Heart left ventricle (tissue), 16 donors: ENCODE measurements at regions not wholly inside any gene's neighbourhood (a gene's known extent, or its start where the extent isn't known, plus 50 kb on each side); places are given as distances from the start of the nearest gene placed in this dataset.

Experiments used
- ATAC-seq, 4 donors: fragments of 200-7000 bp; cut with Tn5 transposase; one replicate each; pipeline ENCODE4 v1.9.1; 2020 to 2022; ENCODE audit warnings: moderate library complexity in 4 of 4, mild to moderate bottlenecking in 3 of 4, moderate number of reproducible peaks in 1 of 4
- DNase-seq, 5 donors: peaks; one replicate each; pipeline ENCODE4 v3.0.0-alpha.2; 2020
- H3K27ac ChIP-seq, 12 donors: fragments of 200-600 bp; sonication (generic) in 4 of 12; one replicate each; pipeline versions ENCODE4 v1.5.0 to v1.8.0; 2016 to 2022; ENCODE audit warnings: mild to moderate bottlenecking in 2 of 12
- H3K27me3 ChIP-seq, 9 donors: fragments of 200-600 bp; sonication (generic) in 2 of 9; one replicate each; pipeline versions ENCODE4 v1.5.1 to v1.8.0; 2016 to 2022; ENCODE audit warnings: mild to moderate bottlenecking in 3 of 9
- H3K36me3 ChIP-seq, 9 donors: fragments of 200-600 bp; sonication (generic) in 2 of 9; one replicate each; pipeline versions ENCODE4 v1.5.0 to v1.8.0; 2018 to 2022; ENCODE audit warnings: mild to moderate bottlenecking in 2 of 9
- H3K4me1 ChIP-seq, 12 donors: fragments of 200-600 bp; sonication (generic) in 4 of 12; one replicate each; pipeline versions ENCODE4 v1.5.0 to v1.8.0; 2016 to 2022; ENCODE audit warnings: mild to moderate bottlenecking in 3 of 12
- H3K4me3 ChIP-seq, 12 donors: fragments of 200-600 bp; sonication (generic) in 4 of 12; one replicate each; pipeline versions ENCODE4 v1.5.0 to v1.8.0; 2017 to 2022; ENCODE audit warnings: mild to moderate bottlenecking in 9 of 12, moderate library complexity in 4 of 12
- H3K9me3 ChIP-seq, 12 donors: fragments of 200-600 bp; sonication (generic) in 4 of 12; one replicate each; pipeline versions ENCODE4 v1.5.0 to v1.8.0; 2016 to 2022; ENCODE audit warnings: mild to moderate bottlenecking in 1 of 12
- CTCF ChIP-seq, 12 donors: fragments of 200-600 bp; sonication (generic) in 4 of 12; IDR thresholded peaks; one replicate each; pipeline versions ENCODE4 v1.5.0 to v1.8.0; 2018 to 2022; ENCODE audit warnings: antibody characterized with exemption in 12 of 12, mild to moderate bottlenecking in 5 of 12
- POLR2A ChIP-seq, 2 donors: fragments of 450-650 bp; IDR thresholded peaks; one replicate each; pipeline ENCODE4 v1.6.1; 2017; ENCODE audit warnings: antibody characterized with exemption in 2 of 2, mild to moderate bottlenecking in 2 of 2, moderate library complexity in 2 of 2
- WGBS, 4 donors: extraction: QIAGEN DNeasy Blood & Tissue Kit in 2 of 4; methylation state at CpG; one replicate each; pipeline versions ENCODE4 v1.1.5 to v1.1.7; 2013 to 2018; 5-methylcytosine and 5-hydroxymethylcytosine counted together
- intact Hi-C, 10 donors: fragments of 100-400 bp; cut with DNase I; formaldehyde crosslinking; loops; one replicate each; pipeline versions ENCODE4 v1.11.1 to v1.14.2; 2022
- donor health status: ischemic (EF 13 %, LVEDD 7.1; RV severe dilation, severe dysfunction).
- donor health status: healthy with polysubstance abuse.
- donor health status: DM: no; HTN: yes; CAD: no.
- donor health status: DM: no; HTN: no; CAD: no.
- donor health status: ischemic (EF 25% LVEDD 6.9; RV normal size, moderate dysfunction).
- donor health status: ischemic (EF 25% LVEDD 5.7; RV mildly dilated, moderate dysfunction).
- donor health status: healthy.
- donor health status: DM: yes; HTN: yes; CAD: no.
- donor health status: ischemic (EF 35%, LVEDD 5.7; RV mildly dilated, moderate dysfunction).
- donor health status: nonischemic (EF 11% LVEDD 7.7; RV severe dilation, severe dysfunction).
- donor health status: DM: yes; HTN: yes; CAD: no.
- donor health status: PGD.
- donor health status: ischemic (EF 29% LVEDD 5.4; RV normal size, mild dysfunction).
- donor health status: nonischemic (EF 23%, LVEDD 6.1; RV moderate dilation, normal function).

GRCh38 chr7:37511915-37512314, 63.3 kb upstream of the ELMO1 start:
- WGBS, 4 donors, result 24 to 45% (median 35%) methylated on average over 4 of the region's 4 CpGs
- intact Hi-C loops, result loop anchor here in 3 of 10 donors (5.0 to 10.0 kb wide), 3 partner anchors 275 to 323 kb away; no protein-coding TSS in a partner anchor
- Histone ChIP-seq H3K36me3 (no peaks in the 10 kb centered on the region), H3K4me1 (peaks cover 0 to 6% (median 0%) of the 10 kb centered on the region in 12 donors), H3K27me3 (peaks cover 0 to 4% (median 0%) of the 10 kb centered on the region in 9 donors), H3K27ac (no peak overlapping the region), H3K4me3 (no peak overlapping the region), H3K9me3 (no peaks in the 10 kb centered on the region)
- DNase-seq, result no peak
- TF ChIP-seq POLR2A (IDR thresholded peaks at IDR 0.05) (no peak), CTCF (IDR thresholded peaks at IDR 0.05) (no peak)
- ATAC-seq, result peak in 1 of 4 donors; percentile 65

GRCh38 chr7:37514497-37514896, 65.8 kb upstream of the ELMO1 start:
- peaks cover 0 to 6% (median 0%) of the 10 kb centered on the region in 12 donors for H3K4me1 ChIP-seq
- peaks cover 0 to 3% (median 0%) of the 10 kb centered on the region in 9 donors for H3K27me3 ChIP-seq
- TF ChIP-seq CTCF (IDR thresholded peaks at IDR 0.05) (no peak), POLR2A (IDR thresholded peaks at IDR 0.05) (no peak)
- no peak for ATAC-seq
- 63 to 72% (median 68%) methylated on average over 5 of the region's 5 CpGs for WGBS, 4 donors
- intact Hi-C loops, result loop anchor here in 3 of 10 donors (5.0 to 10.0 kb wide), 3 partner anchors 277 to 320 kb away; no protein-coding TSS in a partner anchor
- DNase-seq, result no peak
- no peak overlapping the region for H3K4me3 ChIP-seq
- H3K36me3 ChIP-seq, result no peaks in the 10 kb centered on the region
- H3K27ac ChIP-seq, result no peak overlapping the region
- H3K9me3 ChIP-seq, result no peaks in the 10 kb centered on the region

GRCh38 chr7:37516664-37517063, 68.0 kb upstream of the ELMO1 start:
- Histone ChIP-seq H3K4me3 (no peak overlapping the region), H3K36me3 (no peaks in the 10 kb centered on the region), H3K4me1 (peaks cover 0 to 4% (median 0%) of the 10 kb centered on the region in 12 donors), H3K9me3 (peaks cover 0 to 4% (median 0%) of the 10 kb centered on the region in 12 donors), H3K27me3 (peaks cover 0 to 3% (median 0%) of the 10 kb centered on the region in 9 donors), H3K27ac (no peak overlapping the region)
- no peak for TF ChIP-seq POLR2A (IDR thresholded peaks at IDR 0.05)
- TF ChIP-seq CTCF (IDR thresholded peaks at IDR 0.05), result no peak
- WGBS, 4 donors, result 67 to 79% (median 72%) methylated on average over 5 of the region's 5 CpGs
- ATAC-seq (no peak), DNase-seq (no peak)
- intact Hi-C loops, result loop anchor here in 2 of 10 donors (10.0 kb wide), 1 partner anchor 318 kb away; no protein-coding TSS in a partner anchor

DNA sequence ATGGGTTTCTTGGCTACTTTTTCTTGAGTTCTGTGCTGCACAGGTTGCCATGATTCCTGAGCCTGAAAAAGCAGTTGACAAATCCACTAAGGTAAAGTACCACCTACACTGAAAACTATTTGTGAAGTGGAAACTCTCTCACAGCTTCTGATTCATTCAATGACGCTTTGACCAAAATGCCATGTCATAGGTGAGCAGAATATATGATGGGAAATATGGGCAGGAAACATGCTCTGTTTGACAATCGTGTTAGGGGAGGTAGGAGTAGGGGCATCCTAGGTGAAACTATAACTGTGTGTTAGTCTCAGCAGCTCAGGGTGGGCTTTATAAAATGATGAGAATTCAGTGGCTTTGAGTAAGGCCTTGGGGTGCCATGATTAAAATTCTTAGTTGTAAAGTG, 69.6 kb upstream of the ELMO1 start:
- Histone ChIP-seq H3K27ac (no peak overlapping the region), H3K4me1 (no peaks in the 10 kb centered on the region), H3K27me3 (peaks cover 0 to 3% (median 0%) of the 10 kb centered on the region in 9 donors), H3K9me3 (peaks cover 0 to 9% (median 0%) of the 10 kb centered on the region in 12 donors), H3K36me3 (no peaks in the 10 kb centered on the region), H3K4me3 (no peak overlapping the region)
- no peak for TF ChIP-seq POLR2A (IDR thresholded peaks at IDR 0.05)
- TF ChIP-seq CTCF (IDR thresholded peaks at IDR 0.05), result no peak
- no peak for ATAC-seq
- intact Hi-C loops, result loop anchor here in 2 of 10 donors (10.0 kb wide), 1 partner anchor 317 kb away; no protein-coding TSS in a partner anchor
- WGBS, 4 donors, result 90 to 98% (median 95%) methylated on average over 2 of the region's 2 CpGs
- no peak for DNase-seq
